GM21529 (cell line): ENCODE measurements at regions not wholly inside any gene's neighbourhood (a gene's known extent, or its start where the extent isn't known, plus 50 kb on each side); places are given as distances from the start of the nearest gene placed in this dataset.

Source experiments
- ATAC-seq: cut with Tn5 transposase; IDR thresholded peaks from one replicate; pipeline ENCODE4 v1.9.1; 2021; ENCODE audit not compliant: unreplicated experiment

DNA sequence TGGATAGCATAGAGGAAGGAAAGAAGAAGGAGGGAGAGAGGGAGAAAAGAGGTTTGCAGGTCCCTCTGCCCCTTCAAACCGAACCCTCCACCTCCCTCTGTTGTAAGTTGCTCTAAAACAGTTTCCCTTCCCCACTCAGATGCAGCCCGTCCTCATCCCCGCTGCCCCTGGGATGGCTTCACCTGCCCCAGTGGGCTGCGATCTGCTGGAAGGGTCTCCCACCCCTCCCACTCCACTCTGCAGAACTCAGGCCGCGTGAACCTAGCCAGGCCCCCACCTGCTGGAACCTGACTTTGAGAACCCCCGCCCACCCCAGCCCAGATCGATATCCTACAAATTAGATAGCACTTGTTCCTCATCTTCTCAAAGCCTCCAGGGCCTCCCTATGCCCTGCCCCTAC, 190.8 kb downstream of the DLL1 start:
- no peak for ATAC-seq

DNA sequence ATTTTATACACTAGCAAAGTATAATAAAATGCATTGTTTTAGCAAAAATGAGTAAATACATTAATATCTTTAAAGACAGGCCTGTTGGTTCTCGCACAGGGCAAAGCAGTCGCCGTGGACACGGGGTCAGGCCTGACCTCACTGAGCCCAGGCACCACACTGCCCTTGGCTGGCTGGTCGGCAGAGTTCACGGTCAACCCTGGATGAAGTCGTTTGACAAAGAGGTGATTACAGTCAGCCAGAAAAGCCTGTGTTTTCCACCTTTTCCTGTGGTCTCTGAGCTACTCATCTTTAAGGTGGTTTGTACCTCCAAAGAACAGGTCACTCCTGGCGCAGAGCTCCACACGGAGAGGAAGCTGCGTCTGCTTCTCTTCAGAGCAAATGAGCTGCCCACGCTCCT, 191.5 kb downstream of the DLL1 start:
- ATAC-seq: no peak

DNA sequence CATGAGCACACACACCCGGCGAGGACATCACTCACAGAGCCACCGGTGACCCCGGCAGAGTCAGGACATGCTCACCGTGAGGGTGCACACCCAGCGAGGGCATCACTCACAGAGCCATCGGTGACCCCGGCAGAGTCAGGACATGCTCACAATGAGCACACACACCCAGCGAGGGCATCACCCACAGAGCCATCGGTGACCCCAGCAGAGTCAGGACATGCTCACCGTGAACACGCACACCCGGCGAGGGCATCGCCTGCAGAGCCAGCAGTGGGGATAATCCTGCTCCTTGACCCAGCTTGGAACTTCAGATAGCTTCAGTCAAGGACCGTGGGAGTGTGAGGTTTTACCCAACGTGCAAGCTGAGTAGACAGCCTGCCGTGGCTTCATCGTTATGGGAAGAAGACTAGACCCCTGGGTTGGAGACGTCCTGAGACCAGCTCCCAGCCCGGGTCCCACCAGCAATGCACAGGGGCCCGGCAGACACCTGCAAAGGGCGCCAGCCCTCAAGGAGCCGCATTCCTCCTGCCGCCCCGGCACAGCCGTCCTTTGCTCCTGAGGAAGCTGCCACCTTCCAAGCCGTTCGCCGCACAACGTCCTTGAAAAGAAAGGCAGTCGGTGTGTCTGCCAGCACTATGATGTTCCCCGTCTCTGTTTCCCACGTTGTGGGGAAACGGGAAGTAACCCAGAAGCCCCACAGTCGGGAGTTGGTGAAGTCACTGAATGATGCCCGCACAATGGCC, 192.3 kb downstream of the DLL1 start:
- no peak for ATAC-seq

DNA sequence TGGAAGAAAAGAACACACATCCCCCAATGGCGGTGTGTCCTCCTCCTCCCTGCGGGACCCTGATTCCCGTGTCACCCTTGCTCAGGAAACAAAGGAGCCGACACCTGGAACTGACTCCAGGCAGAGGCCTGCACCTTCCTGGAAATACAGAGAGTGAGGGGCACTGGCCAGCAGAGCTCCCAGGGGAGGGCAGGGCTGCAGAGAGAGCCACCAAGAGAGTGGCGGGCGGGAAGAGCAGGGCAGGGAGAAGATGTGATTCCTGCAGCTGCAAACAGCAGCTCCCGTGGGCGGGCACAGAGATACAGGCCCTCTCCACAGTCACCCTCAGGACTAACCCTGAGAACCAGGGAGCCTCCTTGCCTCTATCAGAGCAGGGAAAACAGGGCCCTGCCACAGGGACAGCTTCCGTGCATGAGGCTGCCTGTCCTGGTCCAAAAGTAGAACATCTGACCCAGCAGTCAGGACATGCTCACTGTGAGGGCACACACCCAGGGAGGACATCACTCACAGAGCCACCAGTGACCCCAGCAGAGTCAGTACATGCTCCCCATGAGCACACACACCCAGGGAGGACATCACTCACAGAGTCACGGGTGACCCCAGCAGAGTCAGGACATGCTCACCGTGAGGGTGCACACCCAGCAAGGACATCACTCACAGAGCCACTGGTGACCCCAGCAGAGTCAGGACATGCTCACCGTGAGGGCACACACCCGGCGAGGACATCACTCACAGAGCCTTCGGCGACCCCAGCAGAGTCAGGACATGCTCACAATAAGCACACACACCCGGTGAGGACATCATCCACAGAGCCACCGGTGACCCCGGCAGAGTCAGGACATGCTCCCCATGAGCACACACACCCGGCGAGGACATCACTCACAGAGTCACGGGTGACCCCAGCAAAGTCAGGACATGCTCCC, 193.1 kb downstream of the DLL1 start:
- no peak for ATAC-seq

DNA sequence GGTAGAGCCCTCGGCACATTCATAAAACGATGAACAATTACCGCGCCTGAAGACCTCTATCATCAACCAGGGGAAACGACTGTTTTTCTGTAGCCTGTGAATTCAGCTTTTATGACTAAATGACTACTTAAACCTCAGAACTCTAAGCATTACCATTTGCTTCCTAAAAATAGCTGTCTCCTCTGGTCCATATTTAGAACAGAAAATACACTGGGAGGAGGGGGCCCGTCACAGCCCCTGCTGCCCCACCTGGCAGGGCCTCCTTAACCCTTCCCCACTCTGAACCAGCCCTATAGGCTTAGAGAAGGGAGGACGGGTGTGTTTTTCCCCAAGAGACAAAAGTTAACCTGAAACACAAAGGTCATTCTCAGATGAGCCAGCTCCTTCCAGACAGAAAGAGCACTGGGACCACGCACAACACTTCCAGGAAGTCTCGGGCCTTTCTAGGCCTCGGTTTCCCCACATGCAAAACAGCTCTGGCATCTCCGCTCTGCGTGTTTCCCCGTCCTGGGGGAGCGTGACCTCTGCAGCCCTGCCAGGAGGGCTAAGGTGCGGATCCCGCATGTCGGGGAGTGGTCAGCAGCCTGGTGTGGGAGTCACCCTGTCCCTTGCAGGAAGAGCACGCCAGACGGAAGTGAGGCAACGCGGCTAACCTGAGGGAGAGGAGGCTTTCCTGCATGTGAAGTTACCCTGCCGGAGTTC, 193.9 kb downstream of the DLL1 start:
- ATAC-seq: no peak

DNA sequence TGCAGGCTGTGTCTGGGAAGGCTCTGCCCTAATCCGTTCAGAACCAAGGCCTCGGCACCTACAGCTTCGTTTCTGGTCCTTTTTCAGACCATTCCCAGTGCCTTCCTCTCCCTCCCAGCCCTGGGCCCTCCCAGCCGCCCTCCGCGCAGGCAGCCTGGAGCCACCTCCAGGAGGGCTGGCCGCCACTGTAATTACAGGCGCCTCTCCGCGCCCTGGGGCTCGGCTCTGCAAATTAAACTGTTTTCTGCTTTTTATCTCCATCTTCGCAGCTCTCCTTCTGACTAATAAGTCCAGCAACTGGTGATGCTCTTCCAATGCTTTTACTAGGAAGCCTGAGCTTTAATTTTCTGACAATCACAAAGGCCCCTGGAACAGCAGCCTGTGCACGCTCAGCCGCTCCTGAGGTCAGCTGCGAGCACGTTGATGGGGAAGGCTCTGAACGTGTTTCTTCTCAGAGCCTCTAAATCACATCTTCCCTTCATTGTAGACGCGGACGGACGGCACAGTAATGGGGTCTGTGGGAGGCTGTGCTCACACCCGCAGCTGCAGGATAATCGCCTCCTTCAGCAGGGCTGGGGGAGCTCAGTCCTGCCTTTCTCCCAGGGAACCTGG, 194.6 kb downstream of the DLL1 start:
- no peak for ATAC-seq

DNA sequence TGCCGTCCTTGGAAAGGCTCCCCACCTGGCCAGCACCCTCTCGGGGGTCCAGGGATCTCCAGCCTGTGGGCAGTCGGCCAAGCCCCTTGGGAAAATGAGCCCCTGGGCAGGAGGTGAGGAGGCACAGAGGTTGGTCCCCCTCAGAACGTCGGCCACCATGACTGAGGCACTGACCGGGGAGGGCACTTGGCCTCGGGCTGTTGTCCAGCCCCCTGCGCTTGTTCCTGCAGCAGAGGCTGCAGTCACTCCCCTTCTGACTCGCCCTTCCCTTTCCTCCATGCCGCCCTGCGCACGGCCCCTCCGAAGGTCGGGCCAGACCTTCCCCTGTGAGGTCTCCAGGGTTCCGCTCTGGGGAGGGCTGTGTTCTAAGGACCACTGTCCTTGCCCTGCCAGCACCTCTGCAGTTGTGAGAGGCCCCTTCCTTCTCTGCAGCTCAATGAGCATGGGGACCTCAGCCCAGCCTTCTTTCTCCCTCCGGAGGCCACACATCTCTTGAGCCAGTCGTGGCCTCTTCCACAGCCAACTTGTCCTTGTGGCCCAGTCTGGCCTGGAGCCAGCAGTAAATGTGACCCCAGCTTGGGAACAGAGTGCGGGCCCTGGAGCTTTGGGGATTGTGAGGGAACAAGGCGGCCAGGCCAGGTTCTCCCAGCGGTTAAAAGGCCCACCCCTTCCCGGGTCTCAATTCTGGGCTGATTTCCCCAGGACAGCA, 195.5 kb downstream of the DLL1 start:
- ATAC-seq: no peak

DNA sequence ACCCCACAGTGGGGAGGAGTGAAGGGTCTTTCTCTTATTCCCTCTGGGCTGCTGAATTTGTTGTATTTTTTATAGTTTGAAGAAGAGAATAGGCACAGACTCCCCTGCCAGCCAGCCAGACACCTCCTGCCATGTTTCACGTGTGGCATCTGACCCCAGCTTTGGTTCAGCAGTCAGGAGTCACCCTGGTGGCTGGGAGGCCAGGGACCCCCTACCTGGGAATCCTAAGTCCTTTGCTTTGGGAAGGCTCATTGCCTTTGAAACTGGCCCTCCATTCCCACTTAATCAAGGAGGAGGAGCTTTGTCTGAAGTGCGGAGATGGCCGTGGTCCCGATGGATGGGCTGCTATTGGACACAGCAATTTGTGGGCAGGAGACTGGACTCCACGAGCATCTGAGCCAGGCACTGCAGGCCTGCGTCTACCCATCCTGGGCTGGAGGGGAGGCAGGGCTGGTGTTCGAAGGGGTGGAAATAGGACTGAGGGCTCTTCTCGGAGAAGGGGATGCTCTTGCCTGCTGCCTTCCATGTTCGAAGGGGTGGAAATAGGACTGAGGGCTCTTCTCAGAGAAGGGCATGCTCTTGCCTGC, 196.1 kb downstream of the DLL1 start:
- no peak for ATAC-seq

DNA sequence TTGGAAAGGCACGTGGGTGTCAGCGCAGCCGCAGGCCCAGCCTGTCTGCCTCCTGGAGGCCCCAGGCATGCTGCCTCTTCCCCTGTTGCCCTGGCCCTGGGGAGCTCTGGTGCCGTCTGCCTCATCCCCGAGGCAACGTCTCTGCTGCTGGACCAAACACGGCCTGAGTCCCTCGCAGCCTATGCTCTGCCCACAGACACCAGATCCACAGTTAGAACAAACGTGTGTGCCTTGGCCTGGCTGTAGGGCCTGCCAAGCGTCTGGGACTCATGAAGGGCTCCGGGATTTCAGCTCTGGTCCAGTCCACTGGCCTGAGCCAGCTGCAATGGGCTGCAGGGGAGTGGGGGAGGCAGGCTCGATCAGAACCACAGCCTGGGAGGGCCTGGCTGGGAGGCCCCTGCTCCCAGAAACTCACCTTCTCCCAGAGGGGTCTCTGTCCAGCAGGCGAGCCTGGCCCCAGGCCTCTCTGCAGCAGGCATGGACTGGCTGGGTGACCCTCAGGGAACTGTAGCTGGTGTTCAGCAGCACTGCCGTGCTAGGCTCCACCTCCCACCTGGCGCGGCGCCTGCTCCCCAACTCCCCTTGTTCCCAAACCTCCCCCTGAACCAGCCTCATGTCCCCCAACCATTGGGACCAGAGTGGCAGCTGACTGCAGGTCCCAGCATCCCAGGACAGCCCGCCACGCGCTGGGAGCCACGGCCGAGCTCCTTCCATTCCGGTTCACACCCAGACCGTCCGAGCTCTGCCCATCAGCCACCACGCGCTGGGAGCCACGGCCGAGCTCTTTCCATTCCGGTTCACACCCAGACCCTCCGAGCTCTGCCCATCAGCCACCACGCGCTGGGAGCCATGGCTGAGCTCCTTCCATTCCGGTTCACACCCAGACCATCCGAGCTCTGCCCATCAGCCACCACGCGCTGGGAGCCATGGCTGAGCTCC, 197.0 kb downstream of the DLL1 start:
- no peak for ATAC-seq

DNA sequence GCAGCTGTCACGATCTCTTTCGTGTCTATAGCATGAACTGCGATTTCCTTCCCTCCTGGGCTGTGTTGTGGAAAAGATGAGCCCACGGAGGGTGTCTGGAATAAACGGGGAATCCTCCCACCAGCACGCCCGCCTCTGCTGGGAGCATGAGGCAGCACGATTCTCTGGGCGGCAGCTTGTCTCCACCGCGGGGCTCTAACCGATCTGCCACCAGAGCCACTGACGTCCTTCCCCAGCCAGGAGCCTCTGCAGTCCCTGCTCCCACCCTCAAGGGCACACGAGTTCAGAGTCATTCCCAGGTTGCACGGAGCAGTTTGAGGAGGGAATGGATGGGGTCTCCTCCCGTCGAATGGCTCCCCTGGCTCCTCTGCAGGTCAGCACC, 197.6 kb downstream of the DLL1 start:
- ATAC-seq: no peak

DNA sequence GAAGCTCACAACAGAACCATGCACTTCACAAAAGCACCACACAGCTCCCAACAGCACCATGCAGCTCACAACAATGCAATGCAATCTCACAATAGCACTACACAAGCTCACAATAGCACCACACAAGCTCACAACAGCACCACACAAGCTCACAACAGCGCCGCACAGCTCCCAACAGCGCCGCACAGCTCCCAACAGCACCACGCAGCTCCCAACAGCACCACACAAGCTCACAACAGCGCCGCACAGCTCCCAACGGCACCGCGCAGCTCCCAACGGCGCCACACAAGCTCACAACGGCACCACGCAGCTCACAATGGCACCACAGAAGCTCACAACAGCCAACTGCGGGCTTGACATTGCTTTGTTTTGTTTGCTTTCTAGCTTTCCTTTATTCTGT, 198.1 kb downstream of the DLL1 start:
- ATAC-seq: no peak

DNA sequence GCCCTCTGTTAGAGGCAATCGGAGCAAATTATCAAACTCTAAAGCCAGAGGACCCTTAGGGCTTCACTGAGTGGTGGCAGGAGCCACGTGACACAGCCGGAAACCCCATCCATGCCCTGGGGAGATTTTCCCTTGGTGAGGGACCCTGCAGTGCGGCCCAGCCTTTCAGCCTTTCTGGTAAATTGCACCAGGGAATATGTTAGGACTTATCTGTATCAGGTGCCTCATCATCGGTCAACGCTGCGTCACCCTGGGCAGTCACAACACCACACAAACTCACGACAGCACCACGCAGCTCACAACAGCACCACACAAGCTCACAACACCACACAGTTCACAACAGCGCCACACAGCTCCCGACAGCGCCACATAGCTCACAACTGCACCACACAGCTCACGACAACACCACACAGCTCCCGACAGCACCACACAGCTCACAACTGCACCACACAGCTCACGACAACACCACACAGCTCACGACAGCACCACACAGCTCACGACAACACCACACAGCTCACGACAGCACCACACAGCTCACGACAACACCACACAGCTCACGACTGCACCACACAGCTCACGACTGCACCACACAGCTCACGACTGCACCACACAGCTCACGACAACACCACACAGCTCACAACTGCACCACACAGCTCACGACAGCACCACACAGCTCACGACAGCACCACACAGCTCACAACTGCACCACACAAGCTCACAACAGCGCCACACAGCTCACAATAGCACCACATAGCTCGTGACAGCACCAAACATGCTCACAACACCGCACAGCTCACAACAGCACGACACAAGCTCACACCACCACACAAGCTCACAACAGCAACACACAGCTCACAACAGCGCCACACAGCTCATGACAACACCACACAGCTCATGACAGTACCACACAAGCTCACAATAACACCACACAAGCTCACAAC, 199.0 kb downstream of the DLL1 start:
- no peak for ATAC-seq

DNA sequence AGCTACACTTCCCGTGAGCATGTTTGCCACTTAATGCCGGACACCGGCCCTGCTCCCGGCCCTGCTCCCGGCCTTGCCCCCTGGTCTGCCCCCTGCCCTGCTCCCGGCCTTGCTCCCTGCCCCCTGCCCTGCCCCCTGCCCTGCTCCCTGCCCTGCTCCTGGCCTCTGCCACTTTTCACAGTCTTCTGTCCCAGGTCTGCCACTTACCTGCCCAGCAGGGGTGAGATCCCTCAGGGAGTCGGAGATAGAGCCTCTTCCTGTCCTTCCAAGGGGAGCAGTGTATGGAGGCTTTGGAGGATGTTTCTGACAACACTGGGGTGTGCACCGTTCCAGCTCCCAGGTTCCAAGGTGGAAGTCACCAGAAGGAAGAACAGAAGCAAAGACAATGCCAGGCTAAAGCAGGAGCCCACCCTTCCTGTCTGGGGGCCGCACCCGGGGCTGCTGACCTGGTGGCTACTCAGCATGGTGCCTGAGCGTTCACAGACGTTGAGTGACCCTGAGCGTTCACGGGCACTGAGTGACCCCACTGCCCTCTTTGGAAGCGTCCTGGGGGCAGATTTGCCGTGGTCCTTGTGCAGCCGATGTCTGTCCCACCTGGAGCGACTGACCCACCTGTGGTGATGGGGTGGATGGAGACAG, 199.8 kb downstream of the DLL1 start:
- ATAC-seq: no peak

DNA sequence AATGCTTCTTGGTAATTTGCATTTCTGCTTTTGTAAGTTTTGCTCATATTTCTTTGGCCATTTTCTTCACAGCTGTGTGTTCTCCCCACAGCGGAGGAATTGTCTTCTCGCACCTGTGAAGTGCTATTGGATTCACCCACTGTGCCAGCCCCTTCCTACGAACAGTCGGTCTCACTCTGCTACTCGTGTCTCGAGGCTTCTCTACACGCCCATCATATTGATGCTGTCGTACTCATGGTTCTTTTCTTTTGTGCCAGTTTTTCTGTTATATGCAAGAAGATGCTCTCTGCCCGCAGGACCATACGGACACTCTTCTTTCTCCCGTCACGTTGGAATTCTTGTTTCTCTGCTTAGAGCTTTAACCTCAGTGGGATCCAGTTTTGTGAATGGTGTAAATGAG, 200.3 kb downstream of the DLL1 start:
- ATAC-seq: no peak

DNA sequence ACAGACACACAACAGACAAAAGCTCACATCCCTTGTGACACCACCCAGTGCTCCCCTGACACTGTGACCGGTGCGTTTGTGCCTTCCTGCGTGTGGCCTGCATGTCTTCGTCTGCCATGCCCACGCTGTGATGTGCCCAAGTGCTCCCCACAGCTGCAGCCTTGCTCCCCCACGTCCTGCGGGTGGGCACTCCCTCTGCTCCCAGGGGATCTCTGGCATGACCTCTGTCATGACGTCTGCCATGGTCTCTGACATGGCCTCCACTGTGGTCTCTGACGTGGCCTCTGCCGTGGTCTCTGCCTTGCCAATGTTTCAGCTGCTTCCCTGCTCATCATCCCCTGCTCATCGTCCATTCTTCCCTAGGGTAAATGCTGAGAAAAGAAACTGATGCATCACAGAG, 200.9 kb downstream of the DLL1 start:
- ATAC-seq: peak; percentile 10

DNA sequence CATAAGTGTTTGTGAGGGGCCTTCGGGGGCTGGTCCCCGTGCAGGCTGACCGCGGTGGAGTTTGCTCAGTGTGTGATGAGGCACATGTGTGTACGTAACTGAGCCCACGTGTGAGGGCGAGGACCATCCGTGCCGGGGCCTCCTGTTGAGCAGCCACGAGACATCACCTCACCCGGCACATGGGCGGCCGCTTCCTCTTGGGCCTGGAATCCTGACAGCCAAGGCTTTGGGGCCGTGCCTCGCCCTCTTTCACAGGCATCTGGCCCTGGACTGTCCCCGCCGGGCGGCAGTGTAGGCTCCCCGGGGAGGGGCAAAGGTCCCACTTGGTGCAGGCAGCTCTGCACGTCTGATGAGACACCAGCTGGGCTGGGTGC, 202.3 kb downstream of the DLL1 start:
- peak; percentile 5 for ATAC-seq

DNA sequence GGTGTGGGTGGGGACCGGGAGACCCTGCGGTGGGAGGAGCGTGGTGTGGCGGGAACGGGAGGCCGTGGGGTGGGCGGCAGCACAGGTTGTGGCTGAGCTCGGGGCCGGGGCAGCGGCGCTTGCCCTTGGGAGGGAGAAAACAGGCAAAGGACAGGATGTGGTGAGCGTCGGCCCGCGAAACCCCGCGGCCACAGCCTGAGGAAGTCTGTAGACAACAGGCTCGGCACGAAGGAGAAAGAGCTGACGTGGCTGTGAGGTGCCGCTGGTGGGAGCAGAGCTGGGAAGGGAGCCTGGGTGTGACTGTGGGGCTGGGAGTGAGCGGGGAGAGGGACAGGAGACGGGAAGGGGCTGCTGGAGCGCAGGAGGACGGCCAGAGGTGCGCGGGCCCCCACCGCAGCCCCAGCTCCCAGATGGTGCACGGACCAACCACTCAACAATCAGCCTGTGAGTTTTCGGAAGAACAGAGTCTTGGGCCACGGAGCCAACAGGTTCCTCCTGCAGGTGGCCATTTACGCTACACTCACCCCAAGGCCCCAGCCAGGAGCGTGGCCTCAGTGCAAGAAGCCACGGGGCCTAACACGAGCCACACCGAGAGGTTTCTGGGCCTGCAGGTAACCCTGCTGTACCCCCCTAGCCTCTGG, 202.8 kb downstream of the DLL1 start:
- peak; percentile 64 for ATAC-seq
